Ascending aorta (tissue), 2 donors: ENCODE measurements at regions not wholly inside any gene's neighbourhood (a gene's known extent, or its start where the extent isn't known, plus 50 kb on each side); places are given as distances from the start of the nearest gene placed in this dataset.
"Not testable (repeated sequence)": the region's sequence is repeated elsewhere in the genome, so short reads cannot be mapped to it uniquely, and the experiment has no call there.

Experiments
- DNase-seq, 2 donors: peaks; one replicate each; pipeline ENCODE4 v3.0.0-alpha.2; 2019; ENCODE audit warnings: low spot score in 2 of 2
- H3K27ac ChIP-seq, 2 donors: fragments of 200-600 bp; sonication (generic); one replicate each; pipeline ENCODE4 v1.5.1; 2016 to 2017; ENCODE audit warnings: mild to moderate bottlenecking in 1 of 2
- H3K27me3 ChIP-seq: fragments of 200-600 bp; sonication (generic); one replicate; pipeline ENCODE4 v1.5.1; 2017
- H3K36me3 ChIP-seq, 2 donors: fragments of 200-600 bp; sonication (generic); one replicate each; pipeline ENCODE4 v1.5.1; 2016
- H3K4me1 ChIP-seq, 2 donors: fragments of 200-600 bp; sonication (generic); one replicate each; pipeline ENCODE4 v1.5.1; 2016 to 2017; ENCODE audit warnings: mild to moderate bottlenecking in 1 of 2
- H3K4me3 ChIP-seq, 2 donors: fragments of 200-600 bp; sonication (generic); one replicate each; pipeline ENCODE4 v1.5.1; 2016 to 2017; ENCODE audit warnings: mild to moderate bottlenecking in 1 of 2
- H3K9me3 ChIP-seq, 2 donors: fragments of 200-600 bp; sonication (generic); one replicate each; pipeline ENCODE4 v1.5.1; 2016
- CTCF ChIP-seq, 3 experiments: fragments of 200-600 bp in 2 of 3; fragments of 450-650 bp in 1 of 3; sonication (generic) in 2 of 3; IDR thresholded peaks; one replicate each; pipeline ENCODE4 v1.5.1; 2016 to 2019; ENCODE audit warnings: antibody characterized with exemption in 3 of 3, mild to moderate bottlenecking in 1 of 3, moderate library complexity in 1 of 3
- intact Hi-C: fragments of 100-400 bp; cut with DNase I; formaldehyde crosslinking; loops from one replicate; pipeline ENCODE4 v1.15.1; 2023

GRCh38 chr9:33695299-33695698 lies 100.1 kb upstream of the PRSS3 start:
- Histone ChIP-seq H3K4me3 (no peak overlapping the region), H3K9me3 (no peaks in the 10 kb centered on the region), H3K36me3 (no peaks in the 10 kb centered on the region), H3K27ac (no peak overlapping the region), H3K27me3 (no peaks in the 10 kb centered on the region), H3K4me1 (no peaks in the 10 kb centered on the region)
- TF ChIP-seq CTCF (IDR thresholded peaks at IDR 0.05) = no peak
- intact Hi-C loops = no loop called here
- DNase-seq = no peak

- Histone ChIP-seq H3K27ac (no peak overlapping the region), H3K36me3 (no peaks in the 10 kb centered on the region), H3K4me3 (no peak overlapping the region), H3K27me3 (no peaks in the 10 kb centered on the region), H3K9me3 (no peaks in the 10 kb centered on the region), H3K4me1 (no peaks in the 10 kb centered on the region)
- no peak for DNase-seq
- intact Hi-C loops = no loop called here
- no peak for TF ChIP-seq CTCF (IDR thresholded peaks at IDR 0.05)
Observed at GRCh38 chr9:33695856-33696255, 99.5 kb upstream of the PRSS3 start.

- no peak for DNase-seq
- no peaks in the 10 kb centered on the region for H3K9me3 ChIP-seq
- H3K27me3 ChIP-seq = no peaks in the 10 kb centered on the region
- no peaks in the 10 kb centered on the region for H3K4me1 ChIP-seq
- intact Hi-C loops = no loop called here
- H3K4me3 ChIP-seq = no peak overlapping the region
- TF ChIP-seq CTCF (IDR thresholded peaks at IDR 0.05) = no peak
- no peak overlapping the region for H3K27ac ChIP-seq
- H3K36me3 ChIP-seq = no peaks in the 10 kb centered on the region
Observed at GRCh38 chr9:33697171-33697570, 98.2 kb upstream of the PRSS3 start.

GRCh38 chr9:33698267-33698666 lies 97.1 kb upstream of the PRSS3 start:
- Histone ChIP-seq H3K4me1 (no peaks in the 10 kb centered on the region), H3K4me3 (no peak overlapping the region), H3K9me3 (no peaks in the 10 kb centered on the region), H3K27ac (no peak overlapping the region), H3K27me3 (no peaks in the 10 kb centered on the region), H3K36me3 (no peaks in the 10 kb centered on the region)
- no peak for DNase-seq
- no peak for TF ChIP-seq CTCF (IDR thresholded peaks at IDR 0.05)
- intact Hi-C loops = no loop called here

- H3K27ac ChIP-seq, H3K9me3 ChIP-seq, H3K36me3 ChIP-seq, H3K4me3 ChIP-seq, intact Hi-C loops, H3K4me1 ChIP-seq, DNase-seq, H3K27me3 ChIP-seq: not testable (repeated sequence)
Observed at GRCh38 chr9:33700940-33701339, 94.4 kb upstream of the PRSS3 start.

GRCh38 chr9:33703430-33704102 lies 91.8 kb upstream of the PRSS3 start:
- Histone ChIP-seq H3K27me3 (no peaks in the 10 kb centered on the region), H3K36me3 (no peaks in the 10 kb centered on the region), H3K9me3 (no peaks in the 10 kb centered on the region), H3K27ac (no peak overlapping the region), H3K4me1 (no peaks in the 10 kb centered on the region), H3K4me3 (no peak overlapping the region)
- no peak for DNase-seq
- no peak for TF ChIP-seq CTCF (IDR thresholded peaks at IDR 0.05)
- intact Hi-C loops = no loop called here

GRCh38 chr9:33705440-33705839 lies 89.9 kb upstream of the PRSS3 start:
- H3K27me3 ChIP-seq, intact Hi-C loops, DNase-seq, H3K27ac ChIP-seq, H3K4me3 ChIP-seq, H3K4me1 ChIP-seq, H3K36me3 ChIP-seq, H3K9me3 ChIP-seq: not testable (repeated sequence)
